ENCODE measurements at regions not wholly inside any gene's neighbourhood (a gene's known extent, or its start where the extent isn't known, plus 50 kb on each side); places are given as distances from the start of the nearest gene placed in this dataset.
"Not testable (repeated sequence)": the region's sequence is repeated elsewhere in the genome, so short reads cannot be mapped to it uniquely, and the experiment has no call there.

GRCh38 chr14:38045461-38045860 is 162.2 kb upstream of the SSTR1 start:
- no peaks in the 10 kb centered on the region for H3K9me3 ChIP-seq
- no peak overlapping the region for H3K4me3 ChIP-seq
- no peak for ATAC-seq

DNA sequence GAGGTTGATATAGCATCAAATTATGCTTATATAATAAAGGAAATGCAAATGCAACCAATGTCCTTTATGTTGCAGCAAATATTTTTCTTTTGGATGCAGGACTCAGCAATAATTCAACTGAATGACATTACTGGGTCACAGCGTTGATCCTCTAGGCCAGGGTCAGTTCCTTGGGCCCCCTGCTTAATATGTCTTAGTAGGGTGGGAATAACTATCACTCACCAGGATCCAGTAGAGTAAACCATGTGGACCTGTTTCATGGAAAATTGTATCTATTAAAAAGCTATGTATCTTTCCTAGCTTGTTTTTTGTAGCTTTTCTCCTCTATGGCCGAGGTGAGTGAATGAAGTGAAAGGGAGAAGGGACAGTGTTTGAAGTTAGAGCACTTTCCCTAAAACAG is 161.5 kb upstream of the SSTR1 start:
- H3K9me3 ChIP-seq: no peaks in the 10 kb centered on the region
- H3K27me3 ChIP-seq: no peaks in the 10 kb centered on the region
- ATAC-seq (no peak), DNase-seq (no peak)
- TF ChIP-seq, protein P1, sequence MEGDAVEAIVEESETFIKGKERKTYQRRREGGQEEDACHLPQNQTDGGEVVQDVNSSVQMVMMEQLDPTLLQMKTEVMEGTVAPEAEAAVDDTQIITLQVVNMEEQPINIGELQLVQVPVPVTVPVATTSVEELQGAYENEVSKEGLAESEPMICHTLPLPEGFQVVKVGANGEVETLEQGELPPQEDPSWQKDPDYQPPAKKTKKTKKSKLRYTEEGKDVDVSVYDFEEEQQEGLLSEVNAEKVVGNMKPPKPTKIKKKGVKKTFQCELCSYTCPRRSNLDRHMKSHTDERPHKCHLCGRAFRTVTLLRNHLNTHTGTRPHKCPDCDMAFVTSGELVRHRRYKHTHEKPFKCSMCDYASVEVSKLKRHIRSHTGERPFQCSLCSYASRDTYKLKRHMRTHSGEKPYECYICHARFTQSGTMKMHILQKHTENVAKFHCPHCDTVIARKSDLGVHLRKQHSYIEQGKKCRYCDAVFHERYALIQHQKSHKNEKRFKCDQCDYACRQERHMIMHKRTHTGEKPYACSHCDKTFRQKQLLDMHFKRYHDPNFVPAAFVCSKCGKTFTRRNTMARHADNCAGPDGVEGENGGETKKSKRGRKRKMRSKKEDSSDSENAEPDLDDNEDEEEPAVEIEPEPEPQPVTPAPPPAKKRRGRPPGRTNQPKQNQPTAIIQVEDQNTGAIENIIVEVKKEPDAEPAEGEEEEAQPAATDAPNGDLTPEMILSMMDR (IDR thresholded peaks at IDR 0.05): no peak
- intact Hi-C loops (cut with DNase I): no loop called here
- no peaks in the 10 kb centered on the region for H3K36me3 ChIP-seq
- H3K4me1 ChIP-seq: no peaks in the 10 kb centered on the region
- no peak overlapping the region for H3K27ac ChIP-seq
- no peak overlapping the region for H3K4me3 ChIP-seq

More at GRCh38 chr14:38045461-38045860, 162.2 kb upstream of the SSTR1 start:
- no peaks in the 10 kb centered on the region for H3K36me3 ChIP-seq
- no peak overlapping the region for H3K27ac ChIP-seq
- no peak for DNase-seq
- no peaks in the 10 kb centered on the region for H3K4me1 ChIP-seq
- TF ChIP-seq, protein P1 (IDR thresholded peaks at IDR 0.05): no peak
- H3K27me3 ChIP-seq: no peaks in the 10 kb centered on the region
- intact Hi-C loops (cut with DNase I): no loop called here

DNA sequence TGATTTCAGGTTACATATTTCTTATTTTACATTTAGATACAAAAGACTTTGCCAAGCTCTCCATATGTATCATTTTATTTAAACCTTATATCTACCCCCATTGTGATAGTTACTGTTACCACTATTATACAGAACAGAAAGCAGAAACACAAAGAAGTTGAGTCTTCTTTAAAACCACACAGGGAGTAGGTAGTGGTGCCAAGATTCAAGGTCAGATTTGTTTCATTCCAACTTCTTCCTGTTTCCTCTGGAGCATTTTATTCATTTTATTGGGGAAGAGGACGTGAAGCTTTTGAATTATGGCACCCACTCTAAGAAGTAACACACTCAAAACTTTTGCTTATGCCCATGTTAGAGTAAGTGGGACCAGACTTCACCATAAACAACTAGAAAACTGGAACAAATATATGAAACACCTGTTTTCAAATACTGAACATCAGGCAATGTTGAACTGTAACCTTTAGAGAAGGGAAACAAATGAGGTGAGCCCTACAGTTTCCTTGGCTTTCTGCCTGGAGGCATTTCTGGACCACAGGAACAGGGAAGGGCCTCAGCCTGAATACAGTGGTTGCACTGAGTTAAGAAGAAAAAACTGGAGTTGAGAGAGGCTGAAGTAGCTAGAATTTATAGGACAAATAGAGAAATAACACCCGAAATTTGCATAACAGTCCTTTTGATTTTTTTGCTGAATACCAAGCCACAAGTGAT is 160.4 kb upstream of the SSTR1 start:
- TF ChIP-seq, protein P1 (IDR thresholded peaks at IDR 0.05): no peak
- no peaks in the 10 kb centered on the region for H3K36me3 ChIP-seq
- no peaks in the 10 kb centered on the region for H3K27me3 ChIP-seq
- intact Hi-C loops (cut with DNase I): no loop called here
- DNase-seq: no peak
- no peak overlapping the region for H3K4me3 ChIP-seq
- H3K27ac ChIP-seq: no peak overlapping the region
- H3K9me3 ChIP-seq: no peaks in the 10 kb centered on the region
- H3K4me1 ChIP-seq: no peaks in the 10 kb centered on the region
- ATAC-seq: no peak

DNA sequence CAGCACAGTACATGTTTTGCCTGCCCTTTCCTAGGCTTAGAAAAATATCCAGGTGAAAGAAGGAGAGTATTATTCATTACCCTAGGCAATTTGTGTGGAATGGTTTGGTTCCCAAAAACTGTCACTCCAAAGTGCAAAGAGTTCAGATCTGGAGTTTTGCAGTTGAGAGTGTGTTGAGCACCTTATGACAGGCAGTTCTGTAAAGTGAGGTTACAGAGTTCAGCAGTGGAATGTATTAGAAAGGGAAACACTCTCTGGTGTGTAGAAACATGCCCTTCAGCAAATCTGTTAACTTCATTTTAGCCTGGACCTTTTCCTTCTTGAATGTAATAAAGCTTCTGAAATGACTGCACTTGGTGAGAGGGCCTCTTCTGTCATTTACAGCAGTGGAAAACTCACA is 154.0 kb upstream of the SSTR1 start:
- H3K4me3 ChIP-seq: no peak overlapping the region
- H3K9me3 ChIP-seq: no peaks in the 10 kb centered on the region
- no peaks in the 10 kb centered on the region for H3K36me3 ChIP-seq
- no peak for DNase-seq
- intact Hi-C loops (cut with DNase I): no loop called here
- H3K27me3 ChIP-seq: no peaks in the 10 kb centered on the region
- no peaks in the 10 kb centered on the region for H3K4me1 ChIP-seq
- TF ChIP-seq, protein P1 (IDR thresholded peaks at IDR 0.05): no peak
- ATAC-seq: no peak
- H3K27ac ChIP-seq: no peak overlapping the region

GRCh38 chr14:38056270-38056669 is 151.4 kb upstream of the SSTR1 start:
- H3K4me3 ChIP-seq: no peak overlapping the region
- H3K9me3 ChIP-seq: no peaks in the 10 kb centered on the region
- intact Hi-C loops (cut with DNase I): no loop called here
- TF ChIP-seq, protein P1 (IDR thresholded peaks at IDR 0.05): no peak
- ATAC-seq: no peak
- H3K4me1 ChIP-seq: no peaks in the 10 kb centered on the region
- no peak overlapping the region for H3K27ac ChIP-seq
- no peaks in the 10 kb centered on the region for H3K27me3 ChIP-seq
- H3K36me3 ChIP-seq: no peaks in the 10 kb centered on the region
- no peak for DNase-seq

DNA sequence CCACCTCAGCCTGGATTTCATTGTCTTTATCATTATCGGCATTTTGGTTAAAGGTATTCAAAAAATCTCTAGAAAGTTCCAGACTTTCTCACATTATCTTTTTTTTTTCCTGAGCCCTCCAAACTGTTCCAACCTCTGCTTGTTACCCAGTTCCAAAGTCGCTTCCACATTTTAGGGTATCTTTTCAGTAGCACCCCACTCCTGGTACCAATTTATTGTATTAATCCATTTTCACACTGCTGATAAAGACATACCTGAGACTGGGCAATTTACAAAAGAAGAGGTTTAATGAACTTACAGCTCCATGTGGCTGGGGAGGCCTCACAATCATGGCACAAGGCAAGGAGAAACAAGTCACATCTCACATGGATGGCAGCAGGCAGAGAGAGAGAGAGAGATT is 145.5 kb upstream of the SSTR1 start:
- intact Hi-C loops (cut with DNase I); ATAC-seq; H3K4me1 ChIP-seq; H3K27me3 ChIP-seq; H3K27ac ChIP-seq; H3K36me3 ChIP-seq; DNase-seq; H3K4me3 ChIP-seq; H3K9me3 ChIP-seq: not testable (repeated sequence)

Measured in upper lobe of right lung (tissue), 1 donor.